Stimulated activated CD4-positive, alpha-beta T cell treated with anti-CD3 and anti-CD28 coated beads, Interleukin-4, amount 100 ng/mL, for 4 hours (primary cell): ENCODE measurements at regions not wholly inside any gene's neighbourhood (a gene's known extent, or its start where the extent isn't known, plus 50 kb on each side); places are given as distances from the start of the nearest gene placed in this dataset.
"Not testable (repeated sequence)": the region's sequence is repeated elsewhere in the genome, so short reads cannot be mapped to it uniquely, and the experiment has no call there.

ENCODE experiments used
- DNase-seq, 2 experiments: peaks; one replicate each; pipeline ENCODE4 v3.0.0-alpha.2; 2020

- no peak for DNase-seq
Observed at GRCh38 chr3:66552846-66553245, 52.0 kb upstream of the LRIG1 start.

DNA sequence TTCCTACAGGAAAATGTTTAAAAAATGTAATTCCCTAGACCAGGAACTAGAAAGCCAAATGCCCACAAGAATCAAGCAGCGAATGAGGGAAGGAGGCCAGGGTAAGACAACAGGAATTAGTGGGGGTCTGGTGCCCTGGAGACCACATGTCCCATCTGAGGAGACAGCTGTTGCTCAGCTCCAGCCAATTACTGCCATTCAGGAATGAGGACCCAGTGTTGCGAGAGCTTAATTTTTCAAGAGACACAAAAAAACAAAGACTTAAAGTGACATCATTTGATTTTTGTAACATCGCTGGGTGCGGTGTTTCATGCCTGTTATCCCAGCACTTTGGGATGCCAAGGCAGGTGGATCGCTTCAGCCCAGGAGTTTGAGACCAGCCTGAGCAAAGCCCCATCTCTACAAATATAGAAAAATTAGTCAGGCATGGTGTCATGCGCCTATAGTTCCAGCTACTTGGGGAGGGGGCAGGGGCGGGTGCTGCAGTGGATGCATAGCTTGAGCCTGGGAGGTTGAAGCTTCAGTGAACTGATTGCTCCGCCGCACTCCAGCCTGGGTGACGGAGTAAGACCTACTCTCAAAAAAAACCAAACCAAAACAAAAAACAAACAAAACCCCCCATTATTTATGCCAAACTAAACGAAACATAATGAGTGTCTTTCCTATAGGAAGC lies 52.8 kb upstream of the LRIG1 start:
- no peak for DNase-seq

DNA sequence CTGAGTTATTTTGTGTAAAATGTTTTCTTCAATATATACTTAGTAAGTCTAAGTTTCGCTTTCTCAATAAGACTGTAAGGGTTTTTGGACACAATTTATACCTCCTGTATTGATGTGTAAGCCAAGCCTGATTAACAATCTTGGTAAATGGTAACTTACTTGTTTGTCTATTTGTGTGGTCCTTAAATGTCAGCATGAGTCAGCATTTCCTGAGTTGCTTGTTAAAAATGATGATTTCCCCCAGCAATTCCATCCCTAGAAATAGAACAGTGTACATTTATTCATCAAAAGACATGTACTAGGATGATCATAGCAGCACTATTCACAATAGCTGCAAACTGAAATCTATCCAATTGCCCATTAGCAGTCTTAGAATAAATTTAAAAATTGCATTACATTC lies 53.4 kb upstream of the LRIG1 start:
- DNase-seq: no peak

GRCh38 chr3:66555214-66555844 lies 54.5 kb upstream of the LRIG1 start:
- no peak for DNase-seq

GRCh38 chr3:66557170-66557569 lies 56.3 kb upstream of the LRIG1 start:
- DNase-seq: no peak

GRCh38 chr3:66559924-66560323 lies 59.1 kb upstream of the LRIG1 start:
- not testable (repeated sequence) for DNase-seq

- no peak for DNase-seq
Observed at GRCh38 chr3:66561367-66561766, 60.5 kb upstream of the LRIG1 start.

DNA sequence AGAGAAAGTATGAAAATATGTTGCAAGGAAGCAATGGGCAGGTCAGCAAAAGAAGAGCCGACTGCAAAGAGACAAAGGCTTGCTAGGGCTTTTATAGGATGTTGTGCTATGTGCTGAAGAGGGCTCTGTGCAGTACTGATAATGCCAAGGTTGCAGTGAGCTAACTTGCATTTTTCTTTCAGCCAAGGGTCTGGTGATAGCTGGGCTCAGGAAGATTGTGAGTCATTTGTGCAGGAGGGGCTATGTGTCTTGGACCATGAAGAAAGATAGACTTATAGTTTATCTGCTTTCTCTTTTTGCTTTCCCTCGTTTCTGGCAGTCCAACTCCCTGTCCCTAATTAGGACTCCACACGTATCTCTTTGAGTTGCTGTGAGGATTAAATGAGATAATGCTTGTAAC lies 64.5 kb upstream of the LRIG1 start:
- no peak for DNase-seq

DNA sequence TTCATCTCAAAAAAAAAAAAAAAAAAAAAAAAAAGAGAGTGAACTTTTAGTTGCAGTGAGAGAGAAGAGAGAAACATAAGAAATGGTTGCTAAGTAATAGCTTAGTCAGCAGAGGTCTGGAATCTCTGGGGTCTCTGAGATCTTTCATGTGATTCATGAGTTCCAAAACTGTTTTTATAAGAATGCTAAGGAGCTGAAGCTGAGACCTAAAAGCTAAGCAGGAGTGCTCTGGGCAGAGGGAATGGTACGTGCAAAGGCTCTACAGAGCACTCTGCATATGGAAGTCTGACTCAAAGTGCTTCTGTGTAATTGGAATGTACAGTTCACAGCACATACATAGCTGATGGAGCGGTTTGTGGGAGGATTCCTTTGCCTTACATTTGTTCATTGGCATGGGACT lies 66.3 kb upstream of the LRIG1 start:
- no peak for DNase-seq

GRCh38 chr3:66572090-66572675 lies 71.4 kb upstream of the LRIG1 start:
- no peak for DNase-seq

GRCh38 chr3:66572938-66573710 lies 72.3 kb upstream of the LRIG1 start:
- no peak for DNase-seq

DNA sequence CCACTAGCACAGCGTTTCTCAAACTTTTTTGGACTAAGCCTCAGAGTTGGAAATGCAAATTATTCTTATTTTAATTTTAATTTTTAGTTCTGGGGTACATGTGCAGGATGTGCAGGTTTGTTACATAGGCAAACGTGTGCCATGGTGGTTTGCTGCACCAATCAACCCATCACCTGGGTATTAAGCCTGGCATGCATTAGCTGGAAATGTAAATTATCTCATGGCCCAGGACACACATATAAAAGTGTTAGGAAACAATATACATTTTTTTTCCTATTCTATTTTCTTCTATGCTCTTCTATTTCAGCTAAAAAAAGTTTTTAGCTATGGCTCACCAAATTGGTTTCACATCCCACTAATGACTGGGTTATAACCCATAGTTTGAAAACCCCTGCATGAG lies 73.3 kb upstream of the LRIG1 start:
- no peak for DNase-seq

DNA sequence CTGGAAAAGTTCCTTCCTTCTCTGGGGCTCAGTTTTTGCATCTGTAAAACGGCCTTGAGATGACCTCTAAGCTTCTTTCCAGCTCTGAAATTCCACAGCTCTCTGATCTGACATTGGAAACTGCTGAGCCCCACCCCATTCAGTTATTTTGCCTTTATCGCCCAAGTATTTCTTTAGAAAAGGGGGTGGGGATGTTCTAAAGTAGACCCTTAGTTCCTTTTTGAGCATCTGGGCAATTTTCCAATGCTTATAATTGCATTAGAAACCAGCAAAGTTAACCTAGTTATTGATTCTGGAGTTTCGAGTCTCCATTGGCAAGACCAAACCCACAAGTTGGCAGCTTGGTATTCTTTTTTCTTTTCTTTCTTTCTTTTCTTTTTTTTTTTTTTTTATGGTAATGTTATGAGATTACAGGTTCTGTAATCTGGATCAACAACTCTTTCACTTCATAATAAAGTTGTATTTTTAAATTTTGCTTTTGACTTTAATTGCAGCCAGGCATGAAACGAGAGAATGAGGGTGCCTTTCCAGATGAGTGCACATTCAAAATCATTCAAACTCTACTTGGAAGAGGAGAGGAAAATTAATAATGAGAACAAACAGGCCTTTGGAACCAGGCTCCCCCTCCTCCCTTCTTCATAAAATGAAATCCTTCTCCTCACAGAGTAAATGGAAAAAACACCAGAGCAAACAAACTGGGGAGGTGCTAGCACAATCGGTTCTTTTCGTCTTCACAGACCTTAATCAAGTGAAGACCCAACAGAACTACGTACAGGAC lies 76.8 kb upstream of the LRIG1 start:
- no peak for DNase-seq

- DNase-seq: no peak
Observed at GRCh38 chr3:66581256-66581655, 80.4 kb upstream of the LRIG1 start.

DNA sequence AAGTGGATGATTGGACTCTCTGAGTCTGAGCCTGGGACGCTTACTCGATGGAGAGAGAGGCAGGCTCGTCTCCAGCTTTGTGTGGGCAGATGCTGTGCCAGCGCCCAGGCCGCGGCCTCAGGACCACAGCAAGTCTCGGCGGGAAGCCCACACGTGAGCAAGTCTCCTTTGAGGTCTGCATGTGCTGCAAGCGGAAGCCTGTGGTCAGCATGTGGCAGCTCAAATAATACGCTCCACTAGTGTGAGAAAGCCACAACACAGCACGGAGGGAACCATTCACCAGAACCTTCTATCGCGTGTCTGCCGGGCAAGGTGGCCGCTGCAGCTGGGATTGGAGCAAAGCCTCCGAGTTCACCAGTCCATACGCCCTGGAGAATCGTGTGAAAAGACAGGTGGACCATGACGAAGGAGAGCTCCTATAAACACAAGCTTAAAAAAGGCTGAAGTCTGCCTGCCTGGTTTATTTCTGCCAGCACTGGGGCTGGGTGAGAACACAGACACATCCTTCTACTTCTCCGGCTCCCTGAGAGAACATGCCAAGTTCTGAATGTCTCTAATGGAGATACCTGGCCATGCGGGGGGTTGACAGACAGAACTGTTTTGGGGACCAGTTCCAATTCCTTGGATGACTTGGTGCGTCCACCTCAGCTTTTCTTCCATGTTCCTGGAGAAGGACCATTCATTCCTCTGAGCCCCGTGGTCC lies 82.0 kb upstream of the LRIG1 start:
- peak; percentile 6 to 33 for DNase-seq

- DNase-seq: no peak
Observed at GRCh38 chr3:66583424-66584040, 82.7 kb upstream of the LRIG1 start.

DNA sequence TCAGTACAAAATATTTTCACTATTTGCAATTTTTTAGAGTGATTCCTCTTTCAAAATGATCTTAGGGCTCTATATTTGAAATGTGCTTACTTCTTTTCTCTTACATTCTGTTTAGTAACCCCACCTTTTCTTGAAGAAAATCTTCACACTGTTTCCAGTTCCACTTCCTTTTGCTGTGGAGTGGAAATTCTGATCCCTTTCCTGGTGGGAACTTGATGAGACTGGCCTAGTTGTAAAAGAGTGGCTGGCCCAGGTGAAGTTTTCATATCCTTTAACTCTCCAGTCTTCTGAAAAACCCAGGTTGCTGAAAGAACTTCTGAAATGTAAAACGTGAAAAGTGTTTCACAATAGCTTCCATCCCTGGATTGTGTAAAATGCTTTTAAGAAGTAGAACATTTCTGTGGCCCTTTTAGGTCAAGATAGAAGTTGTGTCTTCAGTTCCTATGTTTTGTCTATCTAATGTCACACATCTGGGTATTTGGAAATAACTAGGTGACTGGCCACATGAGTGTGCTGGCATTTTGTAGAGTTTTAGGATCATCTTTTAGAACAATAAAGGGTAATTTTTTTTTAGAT lies 84.8 kb upstream of the LRIG1 start:
- DNase-seq: no peak

GRCh38 chr3:66586853-66587252 lies 86.0 kb upstream of the LRIG1 start:
- no peak for DNase-seq

DNA sequence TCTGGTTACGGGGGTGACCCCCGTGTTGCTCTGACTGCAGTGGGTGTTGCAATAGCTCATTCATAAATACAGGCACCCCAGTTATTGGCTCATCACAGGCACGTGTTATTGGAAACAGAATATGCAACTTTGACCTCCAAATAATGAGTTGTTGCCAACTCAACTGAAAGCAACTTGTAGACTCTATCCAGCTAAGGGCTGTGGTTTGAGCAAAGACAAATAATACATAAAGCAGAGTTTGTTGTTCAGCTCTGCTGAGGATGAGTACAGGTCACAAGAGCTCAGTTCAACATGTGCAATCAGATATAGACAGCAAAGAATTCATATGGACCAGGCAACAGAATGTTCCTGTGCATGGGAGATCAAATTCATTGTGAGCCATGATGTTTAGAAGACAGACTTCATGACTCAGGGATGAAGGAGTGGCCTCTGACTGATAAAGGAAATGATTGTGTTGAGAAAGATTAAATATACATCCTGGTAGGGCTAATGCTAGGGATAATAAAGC lies 87.6 kb upstream of the LRIG1 start:
- no peak for DNase-seq

DNA sequence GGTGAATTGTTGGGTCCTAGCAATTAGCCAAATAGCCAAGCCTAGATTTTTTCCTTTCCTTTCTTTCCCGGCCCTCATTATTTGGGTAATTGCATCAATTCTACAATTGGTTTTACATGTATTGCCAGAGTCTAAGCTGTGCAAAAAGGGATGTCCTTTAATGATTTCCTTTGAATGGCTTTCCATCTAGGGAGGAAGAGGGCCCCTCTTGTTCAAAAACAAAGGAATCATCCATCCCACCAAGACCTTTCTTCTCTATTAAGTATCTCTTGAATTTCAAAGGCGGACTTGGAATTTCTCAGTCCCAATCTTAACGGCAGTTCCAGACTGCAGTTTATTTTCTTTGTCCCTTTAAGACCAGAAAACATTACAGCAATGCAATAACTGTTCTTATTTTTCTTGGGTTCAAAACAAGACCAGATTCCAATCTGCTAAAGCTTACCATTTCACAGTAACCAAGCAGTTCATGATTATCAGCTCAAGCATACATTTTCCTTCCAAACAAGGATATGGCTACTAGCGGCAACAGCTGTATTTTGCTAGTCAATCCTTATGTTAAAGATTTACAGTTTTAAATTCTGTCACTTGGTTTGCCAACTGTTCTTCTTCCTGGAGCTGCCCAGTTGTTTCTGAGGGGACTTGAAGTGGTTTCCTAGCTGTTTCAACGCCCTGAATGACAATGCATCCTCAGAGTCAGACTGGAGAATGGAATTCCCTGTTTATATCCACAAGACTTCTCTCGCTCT lies 91.4 kb upstream of the LRIG1 start:
- no peak for DNase-seq
